ENCODE measurements at regions not wholly inside any gene's neighbourhood (a gene's known extent, or its start where the extent isn't known, plus 50 kb on each side); places are given as distances from the start of the nearest gene placed in this dataset.

DNA sequence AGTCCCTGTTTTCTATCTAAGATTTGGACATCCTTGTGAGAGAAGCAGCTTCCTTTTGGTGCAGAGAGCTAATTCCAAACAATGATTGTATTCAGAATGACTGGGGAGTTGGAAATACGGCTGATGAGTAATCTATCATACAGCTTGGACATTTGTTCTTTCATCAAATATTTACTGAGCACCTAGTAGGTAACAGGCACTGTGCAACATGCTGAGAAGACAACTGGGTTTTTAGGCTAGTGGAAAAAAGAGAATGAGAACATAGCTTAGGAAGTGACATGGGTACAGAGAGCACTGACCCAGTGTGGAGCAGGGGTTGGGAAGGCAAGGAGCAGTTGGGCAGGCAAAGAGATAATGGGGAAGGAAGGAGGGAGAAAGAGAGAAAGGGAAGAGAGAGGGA lies 87.5 kb downstream of the TBX19 start:
- TF ChIP-seq CTCF (IDR thresholded peaks at IDR 0.05) = no peak
- no peak for TF ChIP-seq POLR2A (IDR thresholded peaks at IDR 0.05)

Data from testis (tissue), 2 donors.